K562 (cell line): ENCODE measurements at regions not wholly inside any gene's neighbourhood (a gene's known extent, or its start where the extent isn't known, plus 50 kb on each side); places are given as distances from the start of the nearest gene placed in this dataset.

ENCODE experiments used
- ARID1B ChIP-seq: fragments of 450-650 bp; IDR thresholded peaks from 2 replicates; pipeline ENCODE4 v1.6.1; 2016; ENCODE audit warnings: antibody characterized with exemption, mild to moderate bottlenecking, inconsistent platforms
- BRF2 ChIP-seq: IDR thresholded peaks from 3 replicates; pipeline ENCODE4 v1.6.1; 2011; ENCODE audit warnings: borderline replicate concordance, mild to moderate bottlenecking; ENCODE audit not compliant: insufficient read length, insufficient read depth
- CTCF ChIP-seq, 3 experiments: IDR thresholded peaks in 2 of 3; conservative IDR thresholded peaks in 1 of 3; 2 replicates each; pipeline ENCODE4 v1.5.1; 2011 to 2012; ENCODE audit warnings: low read length in 3 of 3, mild to moderate bottlenecking in 3 of 3, control low read depth in 2 of 3, improper control_type of control experiment in 1 of 3, inconsistent platforms in 1 of 3, low read depth in 1 of 3, mixed read lengths in 1 of 3, moderate library complexity in 1 of 3; ENCODE audit not compliant: insufficient read depth in 2 of 3
- ESRRA ChIP-seq: fragments of 450-650 bp; IDR thresholded peaks from 2 replicates; pipeline ENCODE4 v1.6.1; 2014; ENCODE audit warnings: low read depth, mild to moderate bottlenecking, moderate library complexity, borderline replicate concordance
- FOS ChIP-seq: IDR thresholded peaks from 3 replicates; pipeline ENCODE4 v1.6.1; 2011; ENCODE audit not compliant: insufficient read length; ENCODE audit errors: extremely low read depth
- FOXA1 ChIP-seq: fragments of 450-650 bp; IDR thresholded peaks from 2 replicates; pipeline ENCODE4 v1.6.1; 2016; ENCODE audit warnings: mild to moderate bottlenecking, borderline replicate concordance
- SMAD3 ChIP-seq: fragments of 450-650 bp; formaldehyde crosslinking; conservative IDR thresholded peaks from 2 replicates; pipeline ENCODE4 v1.4.0; 2020; ENCODE audit warnings: mild to moderate bottlenecking
- SNAPC5 ChIP-seq: fragments of 250-450 bp; sonication (Bioruptor Pico); IDR thresholded peaks from 2 replicates; pipeline ENCODE4 v1.8.0; 2021; ENCODE audit warnings: moderate library complexity, mild to moderate bottlenecking, inconsistent platforms
- SRSF1 ChIP-seq: fragments of 200-400 bp; formaldehyde crosslinking; IDR thresholded peaks from 2 replicates; pipeline ENCODE4 v1.6.1; 2017; ENCODE audit warnings: mild to moderate bottlenecking, low read depth, low read length, moderate library complexity
- WHSC1 ChIP-seq: IDR thresholded peaks from one replicate; pipeline ENCODE4 v1.6.1; 2012; ENCODE audit warnings: low read length, control low read depth, inconsistent platforms
- YY1 ChIP-seq, 3 experiments: IDR thresholded peaks; 2 replicates each; pipeline ENCODE4 v1.6.1; 2011; ENCODE audit warnings: low read length in 2 of 3, mild to moderate bottlenecking in 2 of 3, moderate library complexity in 2 of 3, borderline replicate concordance in 1 of 3, control low read depth in 1 of 3, low read depth in 1 of 3; ENCODE audit not compliant: insufficient read depth in 3 of 3, insufficient replicate concordance in 2 of 3, control insufficient read depth in 1 of 3, insufficient read length in 1 of 3; ENCODE audit errors: extremely low read depth in 1 of 3

GRCh38 chr2:16375981-16376380 lies 289.7 kb downstream of the CYRIA start:
- TF ChIP-seq ARID1B: no peak
- no peak for TF ChIP-seq BRF2
- no peak for TF ChIP-seq FOS
- no peak for TF ChIP-seq SRSF1
- TF ChIP-seq FOXA1: no peak
- no peak for TF ChIP-seq YY1 (IDR thresholded peaks at IDR 0.05; ENCODE audit: borderline replicate concordance in 1 of 3, control insufficient read depth in 1 of 3, extremely low read depth in 1 of 3, insufficient read depth in 3 of 3, insufficient read length in 1 of 3, insufficient replicate concordance in 2 of 3, low read depth in 1 of 3, low read length in 2 of 3)
- no peak for TF ChIP-seq SNAPC5 (CRISPR knock-in tag)
- no peak for TF ChIP-seq SMAD3 (CRISPR knock-in tag)
- no peak for TF ChIP-seq ESRRA
- TF ChIP-seq CTCF (IDR thresholded peaks at IDR 0.05 in 2 of 3, conservative IDR thresholded peaks at IDR 0.05 in 1 of 3; ENCODE audit: insufficient read depth in 2 of 3, low read depth in 1 of 3, low read length in 3 of 3): no peak
- TF ChIP-seq WHSC1: no peak
